ENCODE measurements at regions not wholly inside any gene's neighbourhood (a gene's known extent, or its start where the extent isn't known, plus 50 kb on each side); places are given as distances from the start of the nearest gene placed in this dataset.

- no peak for DNase-seq
These were observed 102.9 kb downstream of the PFKFB3 start for GRCh38 chr10:6305401-6306321.

- DNase-seq, result no peak
These were observed 104.2 kb downstream of the PFKFB3 start for GRCh38 chr10:6306917-6307316.

- DNase-seq, result no peak
These were observed 107.1 kb downstream of the PFKFB3 start for GRCh38 chr10:6309816-6310215.

- DNase-seq, result no peak
These were observed 108.2 kb downstream of the PFKFB3 start for GRCh38 chr10:6310977-6311376.

- DNase-seq, result no peak
These were observed 109.1 kb downstream of the PFKFB3 start for GRCh38 chr10:6311700-6312330.

- no peak for DNase-seq
These were observed 109.9 kb downstream of the PFKFB3 start for GRCh38 chr10:6312636-6313035.

GRCh38 chr10:6313111-6313895 is 110.6 kb downstream of the PFKFB3 start:
- no peak for DNase-seq

GRCh38 chr10:6314620-6315205 is 112.0 kb downstream of the PFKFB3 start:
- no peak for DNase-seq

- no peak for DNase-seq
These were observed 116.4 kb downstream of the PFKFB3 start for GRCh38 chr10:6319119-6319518.

GRCh38 chr10:6320320-6321010 is 117.7 kb downstream of the PFKFB3 start:
- DNase-seq, result no peak

- no peak for DNase-seq
These were observed 119.1 kb downstream of the PFKFB3 start for GRCh38 chr10:6321880-6322279.

- DNase-seq, result no peak
These were observed 120.1 kb downstream of the PFKFB3 start for GRCh38 chr10:6322805-6323204.

GRCh38 chr10:6327961-6328698 is 125.4 kb downstream of the PFKFB3 start:
- DNase-seq, result no peak

GRCh38 chr10:6328699-6329423 is 126.1 kb downstream of the PFKFB3 start:
- no peak for DNase-seq

- no peak for DNase-seq
These were observed 130.4 kb downstream of the PFKFB3 start for GRCh38 chr10:6333086-6333485.

- no peak for DNase-seq
These were observed 131.2 kb downstream of the PFKFB3 start for GRCh38 chr10:6333973-6334372.

- DNase-seq, result no peak
These were observed 133.3 kb downstream of the PFKFB3 start for GRCh38 chr10:6336016-6336415.

GRCh38 chr10:6337382-6337781 is 134.7 kb downstream of the PFKFB3 start:
- DNase-seq, result no peak

GRCh38 chr10:6338361-6338760 is 135.6 kb downstream of the PFKFB3 start:
- no peak for DNase-seq

GRCh38 chr10:6339891-6340290 is 137.2 kb downstream of the PFKFB3 start:
- DNase-seq, result no peak

GRCh38 chr10:6342096-6342685 is 139.5 kb downstream of the PFKFB3 start:
- no peak for DNase-seq

Measured in CD4-positive, alpha-beta T cell treated with Interleukin-17A for 4 hours (primary cell).